GM21381 (cell line): ENCODE measurements at regions not wholly inside any gene's neighbourhood (a gene's known extent, or its start where the extent isn't known, plus 50 kb on each side); places are given as distances from the start of the nearest gene placed in this dataset.
A peak's percentile ranks its signal among the peaks of the same experiment; 100 is the strongest.

ENCODE experiments used
- ATAC-seq: cut with Tn5 transposase; IDR thresholded peaks from one replicate; pipeline ENCODE4 v1.9.1; 2021; ENCODE audit warnings: mild to moderate bottlenecking, moderate library complexity; ENCODE audit not compliant: unreplicated experiment

GRCh38 chr2:6749962-6750361 lies 115.7 kb downstream of the CMPK2 start:
- no peak for ATAC-seq

GRCh38 chr2:6750411-6751158 lies 115.1 kb downstream of the CMPK2 start:
- no peak for ATAC-seq

GRCh38 chr2:6754419-6754818 lies 111.3 kb downstream of the CMPK2 start:
- ATAC-seq = no peak

- ATAC-seq = no peak
These were observed 110.3 kb downstream of the CMPK2 start for GRCh38 chr2:6755456-6755855.

GRCh38 chr2:6757215-6757614 lies 108.5 kb downstream of the CMPK2 start:
- no peak for ATAC-seq

GRCh38 chr2:6759689-6760088 lies 106.0 kb downstream of the CMPK2 start:
- no peak for ATAC-seq

GRCh38 chr2:6760132-6760531 lies 105.6 kb downstream of the CMPK2 start:
- no peak for ATAC-seq

- ATAC-seq = no peak
These were observed 100.6 kb downstream of the CMPK2 start for GRCh38 chr2:6764968-6765723.

- no peak for ATAC-seq
These were observed 96.4 kb downstream of the CMPK2 start for GRCh38 chr2:6769346-6769745.

GRCh38 chr2:6770006-6770405 lies 95.7 kb downstream of the CMPK2 start:
- ATAC-seq = no peak

- ATAC-seq = no peak
These were observed 93.8 kb downstream of the CMPK2 start for GRCh38 chr2:6771634-6772611.

GRCh38 chr2:6773007-6773693 lies 92.6 kb downstream of the CMPK2 start:
- peak; percentile 92 for ATAC-seq

- no peak for ATAC-seq
These were observed 92.0 kb downstream of the CMPK2 start for GRCh38 chr2:6773694-6774044.

- ATAC-seq = no peak
These were observed 89.6 kb downstream of the CMPK2 start for GRCh38 chr2:6776125-6776524.

- no peak for ATAC-seq
These were observed 88.1 kb downstream of the CMPK2 start for GRCh38 chr2:6777626-6778025.

GRCh38 chr2:6780765-6781274 lies 84.9 kb downstream of the CMPK2 start:
- ATAC-seq = peak; percentile 71

- no peak for ATAC-seq
These were observed 83.0 kb downstream of the CMPK2 start for GRCh38 chr2:6782517-6783237.

GRCh38 chr2:6783238-6783614 lies 82.5 kb downstream of the CMPK2 start:
- ATAC-seq = no peak

- no peak for ATAC-seq
These were observed 81.4 kb downstream of the CMPK2 start for GRCh38 chr2:6784291-6784690.

GRCh38 chr2:6785493-6785892 lies 80.2 kb downstream of the CMPK2 start:
- no peak for ATAC-seq
